HepG2 (cell line): ENCODE measurements at regions not wholly inside any gene's neighbourhood (a gene's known extent, or its start where the extent isn't known, plus 50 kb on each side); places are given as distances from the start of the nearest gene placed in this dataset.
A peak's percentile ranks its signal among the peaks of the same experiment; 100 is the strongest.

Experiments
- CBX5 ChIP-seq: sonication (generic); formaldehyde crosslinking; IDR thresholded peaks from 2 replicates; pipeline ENCODE4 v1.4.0; 2020; ENCODE audit warnings: missing genetic modification reagents, borderline replicate concordance
- GZF1 ChIP-seq: sonication (generic); formaldehyde crosslinking; IDR thresholded peaks from 2 replicates; pipeline ENCODE4 v1.5.1; 2020; ENCODE audit warnings: mild to moderate bottlenecking, missing genetic modification reagents
- MAZ ChIP-seq, 2 experiments: sonication (generic) in 1 of 2; formaldehyde crosslinking in 1 of 2; IDR thresholded peaks; 2 replicates each; pipeline versions ENCODE4 v1.5.0 to v1.6.1; 2012 to 2020; ENCODE audit warnings: low read depth in 2 of 2, mild to moderate bottlenecking in 2 of 2, borderline replicate concordance in 1 of 2, improper control_type of control experiment in 1 of 2, low read length in 1 of 2, missing genetic modification reagents in 1 of 2, moderate library complexity in 1 of 2
- REXO4 ChIP-seq: sonication (generic); formaldehyde crosslinking; IDR thresholded peaks from 2 replicates; pipeline ENCODE4 v1.8.0; 2022; ENCODE audit warnings: missing genetic modification reagents, mild to moderate bottlenecking, borderline replicate concordance
- SOX6 ChIP-seq, 2 experiments: fragments of 450-650 bp in 1 of 2; sonication (generic) in 1 of 2; formaldehyde crosslinking in 1 of 2; IDR thresholded peaks; 2 replicates each; pipeline versions ENCODE4 v1.4.0 to v1.6.1; 2017 to 2020; ENCODE audit warnings: antibody characterized with exemption in 1 of 2, mild to moderate bottlenecking in 1 of 2, missing genetic modification reagents in 1 of 2
- TFDP2 ChIP-seq: sonication (generic); formaldehyde crosslinking; IDR thresholded peaks from 2 replicates; pipeline ENCODE4 v1.4.0; 2020; ENCODE audit warnings: missing genetic modification reagents
- ZBTB8A ChIP-seq: sonication (generic); formaldehyde crosslinking; IDR thresholded peaks from 2 replicates; pipeline ENCODE4 v1.4.0; 2020; ENCODE audit warnings: mild to moderate bottlenecking, low read depth, missing genetic modification reagents, borderline replicate concordance
- ZNF263 ChIP-seq: sonication (generic); formaldehyde crosslinking; IDR thresholded peaks from 2 replicates; pipeline ENCODE4 v1.4.0; 2020; ENCODE audit warnings: missing genetic modification reagents
- TF ChIP-seq, protein P1 (sequence below): sonication (generic); formaldehyde crosslinking; IDR thresholded peaks from one replicate; pipeline ENCODE4 v1.5.1; 2020; ENCODE audit warnings: mild to moderate bottlenecking, missing genetic modification reagents; ENCODE audit errors: not compliant biosample characterization
- TF ChIP-seq, protein P2 (sequence below): sonication (generic); formaldehyde crosslinking; conservative IDR thresholded peaks from 2 replicates; pipeline ENCODE4 v1.8.0; 2022; ENCODE audit warnings: low read depth, missing genetic modification reagents
- TF ChIP-seq, protein P3 (sequence below): sonication (generic); formaldehyde crosslinking; IDR thresholded peaks from 2 replicates; pipeline ENCODE4 v1.4.0; 2020; ENCODE audit warnings: missing genetic modification reagents
- TF ChIP-seq, protein P4 (sequence below): IDR thresholded peaks from 2 replicates; pipeline ENCODE4 v1.6.1; 2016; ENCODE audit warnings: mild to moderate bottlenecking, missing biosample characterization, missing genetic modification reagents

DNA sequence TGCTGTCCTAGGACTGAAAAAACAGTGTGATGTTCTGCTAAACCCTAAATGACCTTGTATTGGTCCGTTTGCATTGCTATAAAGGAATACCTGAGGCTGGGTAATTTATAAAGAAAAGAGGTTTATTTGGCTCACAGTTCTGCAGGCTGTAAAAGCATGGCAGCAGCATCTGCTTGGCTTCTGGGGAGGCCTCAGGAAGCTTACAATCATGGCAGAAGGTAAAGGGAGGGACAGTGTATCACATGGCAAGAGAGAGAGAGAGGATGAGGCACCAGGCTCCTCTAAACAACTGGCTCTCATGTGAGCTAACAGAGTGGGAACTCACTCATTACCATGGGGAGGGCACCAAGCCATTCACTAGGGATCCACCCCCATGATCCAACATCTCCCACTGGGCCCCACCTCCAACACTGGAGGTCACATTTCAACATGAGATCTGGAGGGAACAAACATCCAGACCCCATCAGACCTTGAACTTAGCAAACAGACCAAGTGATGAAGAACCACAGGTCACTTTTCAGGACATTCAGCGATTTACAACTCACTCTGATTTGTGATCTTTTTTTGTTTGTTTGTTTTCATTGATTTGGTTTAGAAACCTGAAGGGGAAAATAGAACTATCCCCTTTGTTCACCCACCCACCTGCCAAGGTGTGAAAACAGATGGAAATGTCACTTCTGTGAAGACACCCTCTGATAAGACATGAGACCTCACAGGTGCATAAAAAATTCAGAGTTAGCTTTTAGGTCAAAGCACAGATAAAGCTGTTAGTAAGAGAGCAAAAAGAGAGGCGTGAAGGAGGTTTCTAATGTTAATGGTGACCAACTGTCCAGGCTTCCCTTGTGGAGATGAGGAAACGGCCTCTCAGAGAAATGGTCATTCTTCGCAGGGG lies 104.2 kb upstream of the RALGPS2 start (continued):
- TF ChIP-seq, protein P1, sequence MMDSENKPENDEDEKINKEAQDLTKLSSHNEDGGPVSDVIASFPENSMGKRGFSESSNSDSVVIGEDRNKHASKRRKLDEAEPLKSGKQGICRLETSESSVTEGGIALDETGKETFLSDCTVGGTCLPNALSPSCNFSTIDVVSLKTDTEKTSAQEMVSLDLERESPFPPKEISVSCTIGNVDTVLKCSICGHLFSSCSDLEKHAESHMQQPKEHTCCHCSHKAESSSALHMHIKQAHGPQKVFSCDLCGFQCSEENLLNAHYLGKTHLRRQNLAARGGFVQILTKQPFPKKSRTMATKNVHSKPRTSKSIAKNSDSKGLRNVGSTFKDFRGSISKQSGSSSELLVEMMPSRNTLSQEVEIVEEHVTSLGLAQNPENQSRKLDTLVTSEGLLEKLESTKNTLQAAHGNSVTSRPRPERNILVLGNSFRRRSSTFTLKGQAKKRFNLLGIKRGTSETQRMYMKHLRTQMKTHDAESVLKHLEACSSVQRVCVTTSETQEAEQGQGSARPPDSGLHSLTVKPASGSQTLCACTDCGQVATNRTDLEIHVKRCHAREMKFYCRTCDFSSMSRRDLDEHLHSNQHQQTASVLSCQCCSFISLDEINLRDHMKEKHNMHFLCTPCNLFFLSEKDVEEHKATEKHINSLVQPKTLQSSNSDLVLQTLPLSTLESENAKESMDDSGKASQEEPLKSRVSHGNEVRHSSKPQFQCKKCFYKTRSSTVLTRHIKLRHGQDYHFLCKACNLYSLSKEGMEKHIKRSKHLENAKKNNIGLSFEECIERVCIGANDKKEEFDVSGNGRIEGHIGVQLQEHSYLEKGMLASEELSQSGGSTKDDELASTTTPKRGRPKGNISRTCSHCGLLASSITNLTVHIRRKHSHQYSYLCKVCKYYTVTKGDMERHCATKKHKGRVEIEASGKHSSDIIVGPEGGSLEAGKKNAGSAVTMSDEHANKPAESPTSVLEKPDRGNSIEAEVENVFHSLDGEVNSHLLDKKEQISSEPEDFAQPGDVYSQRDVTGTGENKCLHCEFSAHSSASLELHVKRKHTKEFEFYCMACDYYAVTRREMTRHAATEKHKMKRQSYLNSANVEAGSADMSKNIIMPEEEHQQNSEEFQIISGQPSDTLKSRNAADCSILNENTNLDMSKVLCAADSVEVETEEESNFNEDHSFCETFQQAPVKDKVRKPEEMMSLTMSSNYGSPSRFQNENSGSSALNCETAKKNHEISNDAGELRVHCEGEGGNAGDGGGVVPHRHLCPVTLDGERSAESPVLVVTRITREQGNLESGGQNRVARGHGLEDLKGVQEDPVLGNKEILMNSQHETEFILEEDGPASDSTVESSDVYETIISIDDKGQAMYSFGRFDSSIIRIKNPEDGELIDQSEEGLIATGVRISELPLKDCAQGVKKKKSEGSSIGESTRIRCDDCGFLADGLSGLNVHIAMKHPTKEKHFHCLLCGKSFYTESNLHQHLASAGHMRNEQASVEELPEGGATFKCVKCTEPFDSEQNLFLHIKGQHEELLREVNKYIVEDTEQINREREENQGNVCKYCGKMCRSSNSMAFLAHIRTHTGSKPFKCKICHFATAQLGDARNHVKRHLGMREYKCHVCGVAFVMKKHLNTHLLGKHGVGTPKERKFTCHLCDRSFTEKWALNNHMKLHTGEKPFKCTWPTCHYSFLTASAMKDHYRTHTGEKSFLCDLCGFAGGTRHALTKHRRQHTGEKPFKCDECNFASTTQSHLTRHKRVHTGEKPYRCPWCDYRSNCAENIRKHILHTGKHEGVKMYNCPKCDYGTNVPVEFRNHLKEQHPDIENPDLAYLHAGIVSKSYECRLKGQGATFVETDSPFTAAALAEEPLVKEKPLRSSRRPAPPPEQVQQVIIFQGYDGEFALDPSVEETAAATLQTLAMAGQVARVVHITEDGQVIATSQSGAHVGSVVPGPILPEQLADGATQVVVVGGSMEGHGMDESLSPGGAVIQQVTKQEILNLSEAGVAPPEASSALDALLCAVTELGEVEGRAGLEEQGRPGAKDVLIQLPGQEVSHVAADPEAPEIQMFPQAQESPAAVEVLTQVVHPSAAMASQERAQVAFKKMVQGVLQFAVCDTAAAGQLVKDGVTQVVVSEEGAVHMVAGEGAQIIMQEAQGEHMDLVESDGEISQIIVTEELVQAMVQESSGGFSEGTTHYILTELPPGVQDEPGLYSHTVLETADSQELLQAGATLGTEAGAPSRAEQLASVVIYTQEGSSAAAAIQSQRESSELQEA (CRISPR knock-in tag): no peak
- TF ChIP-seq REXO4 (CRISPR knock-in tag): no peak
- TF ChIP-seq, protein P2, sequence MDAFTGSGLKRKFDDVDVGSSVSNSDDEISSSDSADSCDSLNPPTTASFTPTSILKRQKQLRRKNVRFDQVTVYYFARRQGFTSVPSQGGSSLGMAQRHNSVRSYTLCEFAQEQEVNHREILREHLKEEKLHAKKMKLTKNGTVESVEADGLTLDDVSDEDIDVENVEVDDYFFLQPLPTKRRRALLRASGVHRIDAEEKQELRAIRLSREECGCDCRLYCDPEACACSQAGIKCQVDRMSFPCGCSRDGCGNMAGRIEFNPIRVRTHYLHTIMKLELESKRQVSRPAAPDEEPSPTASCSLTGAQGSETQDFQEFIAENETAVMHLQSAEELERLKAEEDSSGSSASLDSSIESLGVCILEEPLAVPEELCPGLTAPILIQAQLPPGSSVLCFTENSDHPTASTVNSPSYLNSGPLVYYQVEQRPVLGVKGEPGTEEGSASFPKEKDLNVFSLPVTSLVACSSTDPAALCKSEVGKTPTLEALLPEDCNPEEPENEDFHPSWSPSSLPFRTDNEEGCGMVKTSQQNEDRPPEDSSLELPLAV (CRISPR knock-in tag): no peak
- TF ChIP-seq, protein P3, sequence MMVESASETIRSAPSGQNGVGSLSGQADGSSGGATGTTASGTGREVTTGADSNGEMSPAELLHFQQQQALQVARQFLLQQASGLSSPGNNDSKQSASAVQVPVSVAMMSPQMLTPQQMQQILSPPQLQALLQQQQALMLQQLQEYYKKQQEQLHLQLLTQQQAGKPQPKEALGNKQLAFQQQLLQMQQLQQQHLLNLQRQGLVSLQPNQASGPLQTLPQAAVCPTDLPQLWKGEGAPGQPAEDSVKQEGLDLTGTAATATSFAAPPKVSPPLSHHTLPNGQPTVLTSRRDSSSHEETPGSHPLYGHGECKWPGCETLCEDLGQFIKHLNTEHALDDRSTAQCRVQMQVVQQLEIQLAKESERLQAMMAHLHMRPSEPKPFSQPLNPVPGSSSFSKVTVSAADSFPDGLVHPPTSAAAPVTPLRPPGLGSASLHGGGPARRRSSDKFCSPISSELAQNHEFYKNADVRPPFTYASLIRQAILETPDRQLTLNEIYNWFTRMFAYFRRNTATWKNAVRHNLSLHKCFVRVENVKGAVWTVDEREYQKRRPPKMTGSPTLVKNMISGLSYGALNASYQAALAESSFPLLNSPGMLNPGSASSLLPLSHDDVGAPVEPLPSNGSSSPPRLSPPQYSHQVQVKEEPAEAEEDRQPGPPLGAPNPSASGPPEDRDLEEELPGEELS (CRISPR knock-in tag): peak; percentile 92; the same call in 1 of the 2 replicates
- no peak for TF ChIP-seq MAZ (IDR thresholded peaks at IDR 0.05; ENCODE audit: borderline replicate concordance, low read depth, low read length)
- peak; percentile 63; the same call in 1 of the 2 replicates for TF ChIP-seq MAZ (CRISPR knock-in tag; IDR thresholded peaks at IDR 0.05; ENCODE audit: low read depth)
- TF ChIP-seq ZBTB8A (CRISPR knock-in tag): no peak
- peak; percentile 32; the same call in 1 of the 2 replicates for TF ChIP-seq CBX5 (CRISPR knock-in tag)
- TF ChIP-seq, protein P4, sequence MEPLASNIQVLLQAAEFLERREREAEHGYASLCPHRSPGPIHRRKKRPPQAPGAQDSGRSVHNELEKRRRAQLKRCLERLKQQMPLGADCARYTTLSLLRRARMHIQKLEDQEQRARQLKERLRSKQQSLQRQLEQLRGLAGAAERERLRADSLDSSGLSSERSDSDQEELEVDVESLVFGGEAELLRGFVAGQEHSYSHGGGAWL (CRISPR knock-in tag): no peak
- no peak for TF ChIP-seq TFDP2
- no peak for TF ChIP-seq GZF1 (CRISPR knock-in tag)
- no peak for TF ChIP-seq SOX6 (IDR thresholded peaks at IDR 0.05)
- peak; percentile 95 for TF ChIP-seq SOX6 (CRISPR knock-in tag; IDR thresholded peaks at IDR 0.05)
- no peak for TF ChIP-seq ZNF263
